GM21825 (cell line): ENCODE measurements at regions not wholly inside any gene's neighbourhood (a gene's known extent, or its start where the extent isn't known, plus 50 kb on each side); places are given as distances from the start of the nearest gene placed in this dataset.
A peak's percentile ranks its signal among the peaks of the same experiment; 100 is the strongest.
"Not testable (repeated sequence)": the region's sequence is repeated elsewhere in the genome, so short reads cannot be mapped to it uniquely, and the experiment has no call there.

Source experiments
- ATAC-seq: cut with Tn5 transposase; IDR thresholded peaks from one replicate; pipeline ENCODE4 v1.9.1; 2021; ENCODE audit warnings: mild to moderate bottlenecking, moderate library complexity; ENCODE audit not compliant: unreplicated experiment

DNA sequence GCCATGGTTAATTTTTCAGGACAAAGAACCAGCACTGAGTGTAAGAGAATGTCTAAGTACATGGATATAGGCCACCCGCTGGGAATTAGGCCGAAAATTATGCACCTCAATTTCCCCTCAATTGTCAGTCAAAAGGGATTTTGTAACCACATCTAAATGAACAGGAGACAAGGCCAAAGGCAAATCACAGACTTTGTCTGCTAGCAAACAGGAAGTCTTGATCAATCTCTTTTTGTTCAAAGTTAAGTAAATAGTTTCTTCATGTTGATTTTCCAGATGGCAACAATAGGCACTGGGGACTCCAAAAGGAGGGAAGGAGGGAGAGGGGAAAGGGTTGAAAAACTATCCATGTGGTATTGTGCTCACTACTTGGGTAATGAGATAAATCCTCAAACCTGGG, 276.0 kb downstream of the COG6 start:
- no peak for ATAC-seq

DNA sequence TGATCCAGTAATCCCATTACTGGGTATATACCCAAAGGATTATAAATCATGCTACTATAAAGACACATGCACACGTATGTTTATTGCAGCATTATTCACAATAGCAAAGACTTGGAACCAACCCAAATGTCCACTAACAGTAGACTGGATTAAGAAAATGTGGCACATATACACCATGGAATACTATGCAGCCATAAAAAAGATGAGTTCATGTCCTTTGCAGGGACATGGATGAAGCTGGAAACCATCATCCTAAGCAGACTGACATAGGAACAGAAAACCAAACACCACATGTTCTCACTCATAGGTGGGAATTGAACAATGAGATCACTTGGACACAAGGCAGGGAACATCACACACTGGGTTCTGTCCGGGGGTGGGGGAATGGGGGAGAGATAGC, 277.1 kb downstream of the COG6 start:
- ATAC-seq = not testable (repeated sequence)

DNA sequence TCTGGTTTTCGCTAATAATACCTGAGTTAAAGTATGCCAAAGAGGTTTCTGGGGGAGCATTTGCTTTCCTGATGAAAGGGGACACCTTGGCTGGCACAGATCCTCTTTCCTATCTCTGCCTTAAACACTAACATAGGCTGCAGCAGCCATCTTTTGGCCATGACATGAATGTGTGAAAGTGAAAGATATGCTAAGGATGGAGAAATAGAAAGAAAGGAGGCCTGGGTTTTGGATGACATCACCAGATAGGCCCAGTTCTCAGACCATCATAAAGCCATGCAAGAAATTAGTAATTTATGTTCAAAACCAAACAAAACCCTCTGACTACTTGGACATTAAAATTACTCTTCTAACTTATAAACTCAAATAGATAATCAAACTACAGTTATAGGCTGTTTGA, 279.7 kb downstream of the COG6 start:
- ATAC-seq = no peak

DNA sequence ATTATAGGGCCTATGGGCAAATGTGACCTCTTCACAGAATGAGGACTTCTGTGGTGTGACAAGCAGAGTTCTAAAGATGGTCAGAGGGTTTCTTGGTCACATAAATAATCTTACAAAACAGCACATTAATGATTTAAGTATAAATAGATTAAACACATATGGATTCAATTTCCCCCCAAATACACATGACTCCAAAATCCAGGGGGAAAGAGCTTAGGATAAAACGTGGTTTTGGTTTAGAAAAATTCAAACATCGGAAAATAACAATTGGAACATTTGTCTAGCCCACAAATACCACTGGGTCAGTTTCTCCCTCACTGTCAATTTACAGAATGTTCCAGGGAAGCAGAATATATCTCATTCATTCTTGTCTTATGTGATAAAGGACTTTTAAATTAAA, 283.1 kb downstream of the COG6 start:
- no peak for ATAC-seq

DNA sequence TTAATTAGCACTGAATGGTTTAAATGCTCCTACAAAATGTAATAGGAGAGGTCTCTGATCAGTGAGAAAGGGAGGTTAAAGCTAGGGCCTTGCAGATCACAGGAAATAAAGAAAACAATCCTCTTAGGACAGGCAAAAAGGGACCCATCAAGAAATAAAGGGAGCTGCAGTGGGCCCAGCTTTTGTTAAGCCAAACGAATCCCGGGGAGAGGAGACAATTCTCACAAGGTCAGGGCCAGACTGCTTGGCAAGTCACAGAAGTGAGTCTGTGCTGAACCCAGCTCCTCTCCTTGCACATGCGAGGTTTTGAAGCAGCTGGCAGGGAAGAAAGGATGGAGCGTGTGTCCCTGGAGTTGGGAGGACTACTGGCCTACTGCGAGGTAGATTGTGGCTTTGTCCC, 285.8 kb downstream of the COG6 start:
- ATAC-seq = no peak

DNA sequence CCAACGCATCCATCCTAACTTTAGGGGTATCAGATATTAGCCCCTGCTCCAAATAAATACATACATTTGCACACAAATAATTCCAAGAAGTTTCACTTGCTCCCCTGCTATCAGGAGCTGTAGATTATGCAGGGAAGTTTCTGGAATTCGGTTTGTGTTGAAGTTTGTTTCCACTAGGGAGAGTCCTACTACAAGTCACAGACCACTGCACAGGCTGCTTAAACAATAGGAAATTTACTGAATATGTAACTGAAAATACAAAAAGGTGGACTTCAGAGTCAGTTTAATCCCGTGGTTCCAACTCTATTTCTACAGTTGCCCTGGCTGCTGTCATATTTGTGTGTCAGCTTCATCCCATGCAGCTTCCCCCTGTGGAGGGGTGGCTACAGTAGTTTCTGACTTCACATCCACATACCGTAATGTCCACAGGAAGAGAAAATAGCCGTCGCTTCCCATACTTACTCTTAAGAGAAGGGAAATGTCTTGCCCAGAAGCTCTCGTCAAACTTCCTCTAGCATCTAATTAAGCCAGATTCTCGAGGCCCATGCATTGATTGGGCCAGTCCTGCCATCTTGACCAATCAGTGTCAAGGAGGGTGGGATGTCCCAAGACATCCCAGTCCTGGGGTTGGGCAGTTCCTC, 286.6 kb downstream of the COG6 start:
- no peak for ATAC-seq

DNA sequence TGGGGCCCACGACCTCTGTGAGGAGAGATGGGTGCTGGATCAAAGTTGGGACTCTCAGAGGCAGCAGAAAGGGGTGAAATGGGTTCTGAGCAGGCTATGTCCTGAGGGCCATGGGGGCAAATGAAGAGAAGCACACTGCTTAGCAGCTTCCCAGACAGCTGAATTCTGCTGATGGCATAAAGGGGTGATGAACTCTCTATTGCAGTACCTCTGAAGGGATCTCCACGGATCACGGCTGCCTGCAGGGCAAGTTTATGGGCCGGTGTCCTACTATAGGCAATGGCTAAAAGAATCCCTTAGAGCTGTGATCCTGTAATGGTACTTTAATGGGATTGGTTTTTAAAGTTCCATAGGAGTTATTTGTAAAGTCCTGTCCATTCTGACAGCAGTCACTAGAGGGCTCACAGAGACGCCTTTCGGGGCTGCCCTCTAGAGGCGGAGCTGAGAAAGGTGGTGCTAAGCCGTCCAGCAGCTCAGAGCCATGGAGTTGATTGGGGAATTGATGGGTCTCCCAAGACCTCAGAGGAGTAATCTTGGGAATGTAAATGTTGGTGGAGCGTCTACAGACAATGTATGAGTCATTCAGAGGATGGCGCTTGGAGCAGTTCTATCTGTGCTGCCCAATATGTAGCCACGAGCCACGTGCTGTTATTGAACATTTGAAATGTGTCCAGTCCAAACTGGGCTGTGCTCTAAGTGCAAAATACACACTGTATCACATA, 287.3 kb downstream of the COG6 start:
- ATAC-seq = peak; percentile 82

DNA sequence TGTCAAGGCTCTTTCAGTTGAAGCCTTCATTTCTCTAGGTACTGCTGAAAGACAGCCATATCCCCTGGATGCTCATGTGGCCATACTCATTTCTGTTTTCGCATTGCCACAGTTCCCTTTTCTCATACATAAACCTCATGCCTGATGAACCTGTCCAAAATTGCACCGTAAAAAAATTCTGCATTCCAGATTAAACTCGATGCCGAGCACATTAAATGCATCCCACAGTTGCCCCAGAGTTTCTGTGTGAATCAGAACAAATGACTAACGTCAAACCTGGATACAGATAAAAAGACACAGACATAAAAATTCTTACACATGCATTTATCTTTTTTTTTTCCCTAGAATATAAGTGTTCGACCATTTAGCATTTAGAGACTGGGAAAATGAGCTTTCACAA, 288.2 kb downstream of the COG6 start:
- no peak for ATAC-seq

DNA sequence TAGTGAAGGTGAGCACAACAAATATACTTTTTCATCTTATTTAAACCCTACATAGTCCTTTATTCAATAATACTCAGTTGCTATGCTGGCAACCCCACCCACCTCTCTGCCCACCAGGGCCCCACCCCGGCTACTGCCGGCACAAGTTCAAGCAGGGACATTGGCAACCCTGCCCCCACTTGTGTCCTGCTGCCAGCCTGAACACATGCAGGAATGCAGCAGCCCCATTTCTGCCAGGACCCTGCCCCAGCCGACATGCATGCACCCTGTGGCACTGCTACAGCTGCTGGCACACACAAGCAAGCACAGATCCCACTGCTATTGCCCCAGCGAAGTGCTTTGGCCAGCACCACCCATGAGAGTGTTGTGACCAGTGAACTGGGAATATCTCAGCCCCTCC, 289.8 kb downstream of the COG6 start:
- ATAC-seq = no peak

DNA sequence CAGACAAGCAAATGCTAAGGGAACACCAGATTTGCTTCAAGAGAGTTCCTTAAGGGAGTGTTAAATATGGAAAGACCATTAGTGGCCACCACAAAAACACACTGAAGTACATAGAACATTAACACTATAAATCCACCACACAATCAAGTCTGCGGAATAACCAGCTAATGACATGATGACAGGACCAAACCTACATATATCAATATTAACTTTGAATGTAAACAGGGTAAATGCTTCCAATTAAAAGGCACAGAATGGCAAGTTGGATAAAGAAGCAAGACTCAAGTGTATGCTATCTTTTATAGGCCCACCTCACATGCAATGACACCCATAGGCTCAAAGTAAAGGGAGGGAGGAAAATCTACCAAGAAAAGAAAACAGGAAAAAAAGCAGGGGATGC, 291.3 kb downstream of the COG6 start:
- no peak for ATAC-seq

DNA sequence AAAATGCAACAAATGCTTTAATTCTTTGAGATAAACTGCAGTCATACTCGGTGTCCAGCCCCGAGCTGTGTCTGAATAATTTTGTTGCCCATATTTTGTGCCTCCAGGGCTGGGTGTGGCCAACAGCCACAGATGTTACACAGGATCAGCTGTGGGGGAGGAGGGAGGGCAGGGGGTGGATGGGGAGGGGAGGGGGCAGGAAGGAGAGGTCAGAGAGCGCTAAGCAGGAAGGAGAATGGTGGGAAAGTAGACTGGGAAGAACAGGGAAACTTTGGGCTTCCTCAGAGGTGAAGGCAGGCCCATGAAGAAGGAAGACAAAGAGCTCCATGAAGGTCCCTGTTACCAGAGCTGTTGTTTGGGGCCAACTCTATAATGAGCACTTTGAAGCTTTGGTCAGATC, 295.8 kb downstream of the COG6 start:
- no peak for ATAC-seq

DNA sequence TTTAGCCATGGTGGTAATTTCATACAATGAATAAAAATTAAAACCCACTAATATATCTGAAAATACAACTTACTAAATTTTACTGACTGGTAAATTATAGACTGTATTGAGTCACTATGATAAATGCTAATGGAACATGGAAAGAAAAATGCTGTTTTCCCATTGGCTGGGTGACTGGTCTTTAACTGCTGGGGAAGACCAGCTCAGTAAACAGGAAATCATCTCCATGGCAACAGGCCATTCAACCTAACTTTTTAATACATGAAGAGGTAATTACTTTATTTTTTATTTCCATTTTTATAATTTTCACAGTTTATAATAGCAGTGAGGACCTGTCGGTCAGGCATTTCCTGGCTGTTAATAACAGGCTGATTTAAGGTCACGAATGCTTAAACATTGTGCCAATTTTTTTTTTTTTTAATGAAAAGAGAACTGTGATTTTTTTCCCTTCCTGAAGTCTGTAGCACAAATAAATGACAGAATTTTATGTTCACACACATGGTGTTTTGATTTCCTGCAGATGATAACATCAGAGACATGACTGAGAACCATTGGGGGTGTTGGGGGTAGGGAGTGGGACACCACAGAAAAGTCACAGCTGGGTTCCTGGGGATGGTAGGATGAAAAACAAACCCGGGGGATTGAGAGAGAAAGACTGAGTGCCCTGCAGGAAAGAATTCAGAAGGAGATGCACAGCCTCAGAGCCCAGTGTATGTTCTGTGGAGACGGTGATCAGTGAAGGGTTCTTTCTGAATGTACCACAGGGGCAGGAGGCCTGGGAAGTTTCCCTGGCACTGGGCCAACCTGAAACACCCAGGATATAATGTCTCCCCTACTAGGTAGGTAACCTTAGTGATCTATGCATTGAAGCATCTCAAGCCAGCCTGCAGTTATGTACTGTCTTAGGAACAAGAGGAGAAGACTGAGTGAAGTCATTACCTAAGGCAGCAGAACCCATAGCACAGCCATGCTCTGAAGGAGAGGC, 297.1 kb downstream of the COG6 start:
- no peak for ATAC-seq

DNA sequence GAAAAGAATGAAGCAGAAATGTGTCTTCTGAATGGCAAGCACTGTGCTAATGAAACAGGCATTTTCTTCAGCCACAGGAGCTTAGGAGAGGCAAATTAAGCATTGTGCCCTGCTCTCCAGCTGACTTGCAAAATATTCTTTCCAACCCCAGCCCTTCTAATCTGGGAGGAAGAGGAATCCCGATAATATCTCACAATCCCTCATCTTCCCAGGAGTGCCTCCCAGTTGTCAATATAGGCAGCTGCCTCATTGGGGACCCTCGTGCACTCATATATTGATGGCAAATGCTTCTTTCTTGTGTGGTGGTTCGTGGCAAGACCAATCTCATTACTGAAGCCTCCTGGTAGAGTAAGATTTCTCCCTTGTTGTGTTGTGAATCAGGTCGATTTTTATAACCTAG, 299.0 kb downstream of the COG6 start:
- no peak for ATAC-seq

DNA sequence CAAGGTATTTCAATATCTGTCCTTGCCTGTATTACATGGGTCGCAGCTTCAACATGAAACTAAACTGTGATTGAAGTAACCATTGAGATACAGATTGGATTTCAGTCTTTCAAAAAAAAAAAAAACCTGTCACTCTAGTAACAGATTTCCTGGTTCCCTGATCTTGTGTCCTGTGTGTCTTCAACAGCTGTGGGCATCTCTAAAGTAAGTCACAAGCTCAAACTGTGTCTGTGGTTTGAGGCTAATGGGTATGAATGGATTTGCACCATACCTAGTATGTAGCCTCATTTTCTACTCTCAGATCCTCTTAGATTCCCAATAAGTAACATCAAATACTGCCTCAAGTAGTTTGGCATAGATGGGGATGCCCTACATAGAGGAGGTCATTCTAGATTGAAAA, 300.1 kb downstream of the COG6 start:
- ATAC-seq = peak; percentile 25

DNA sequence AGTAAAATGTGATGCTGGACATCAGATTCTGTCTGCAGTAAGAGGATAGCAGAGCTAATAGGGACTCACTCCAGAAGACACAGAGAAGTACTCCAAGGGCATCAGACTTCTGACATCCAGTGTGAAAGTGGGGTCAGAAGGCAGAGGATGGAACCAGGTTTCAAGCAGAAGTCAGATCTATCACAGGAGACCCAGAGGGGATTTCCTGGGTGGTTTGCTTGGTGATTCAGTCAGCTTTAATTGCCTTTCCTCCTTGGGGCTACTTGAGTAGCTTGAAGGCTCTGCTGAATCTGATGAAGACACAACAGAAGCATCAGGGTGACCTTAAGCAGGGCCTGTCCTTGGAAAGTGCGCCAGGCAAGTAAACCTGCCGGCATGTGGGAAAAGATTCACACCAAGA, 300.6 kb downstream of the COG6 start:
- ATAC-seq = peak; percentile 65

DNA sequence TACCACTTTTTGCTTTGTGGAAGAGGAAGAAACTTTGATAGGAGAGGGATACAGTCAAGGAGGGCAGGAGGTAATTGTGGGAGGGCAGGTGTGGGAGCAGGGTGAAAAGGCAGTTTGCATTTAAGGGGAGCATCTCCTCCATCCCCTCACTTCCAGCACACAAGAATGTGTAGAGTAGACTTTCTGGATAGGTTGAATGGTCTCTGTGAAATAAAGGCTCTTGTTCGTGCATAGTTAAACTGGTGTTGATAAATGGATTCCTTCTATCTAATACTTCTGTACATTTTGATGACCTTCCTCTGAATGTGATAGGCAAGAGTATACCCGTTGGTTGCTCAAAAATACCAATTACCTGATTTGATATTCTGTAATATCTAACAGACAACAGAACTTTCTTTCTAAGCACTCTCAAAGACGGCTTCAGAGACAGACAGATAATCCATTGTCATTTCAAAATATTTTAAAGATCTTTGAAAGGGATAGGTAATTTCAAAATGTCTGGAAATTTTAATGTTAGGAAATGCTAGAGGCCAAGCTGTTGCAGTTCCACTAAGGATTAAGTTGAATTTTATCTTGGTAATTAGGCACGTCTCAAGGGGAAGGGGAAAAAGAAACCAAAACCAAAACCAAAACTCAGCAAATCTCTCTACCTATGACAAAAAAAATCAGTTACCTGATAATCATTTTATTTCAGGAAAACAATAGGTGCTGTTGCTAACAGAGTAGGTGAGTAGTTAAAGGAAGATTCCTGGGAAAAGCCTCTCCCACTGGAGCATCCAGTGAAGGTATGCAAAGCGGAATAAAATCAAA, 302.6 kb downstream of the COG6 start:
- ATAC-seq = no peak

DNA sequence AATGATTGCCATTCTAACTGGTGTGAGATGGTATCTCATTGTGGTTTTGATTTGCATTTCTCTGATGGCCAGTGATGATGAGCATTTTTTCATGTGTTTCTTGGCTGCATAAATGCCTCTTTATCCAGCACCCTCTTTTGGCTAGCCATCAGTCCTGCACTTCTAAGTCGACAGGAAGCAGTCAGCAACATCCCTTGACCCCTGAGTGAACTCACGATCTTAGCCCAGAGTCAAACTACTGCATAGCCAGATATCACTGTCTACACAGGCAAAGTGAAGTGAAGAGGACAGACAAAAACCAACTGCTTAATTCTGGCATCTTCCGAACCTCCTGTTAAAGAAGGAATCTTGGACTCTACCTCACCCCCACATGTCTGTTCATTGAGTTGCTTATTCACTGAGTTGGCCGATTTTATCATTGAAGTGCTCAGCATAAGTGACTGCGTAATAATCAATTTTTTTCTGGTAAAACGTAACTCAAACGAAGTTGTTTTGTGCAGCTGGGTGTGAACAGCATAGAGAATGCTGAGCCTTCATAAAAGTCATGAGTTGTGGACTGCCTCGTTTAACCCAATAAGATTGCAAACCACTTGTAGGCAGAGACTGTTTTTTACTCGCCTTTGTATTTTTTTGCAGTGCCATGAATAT, 304.2 kb downstream of the COG6 start:
- ATAC-seq = no peak

DNA sequence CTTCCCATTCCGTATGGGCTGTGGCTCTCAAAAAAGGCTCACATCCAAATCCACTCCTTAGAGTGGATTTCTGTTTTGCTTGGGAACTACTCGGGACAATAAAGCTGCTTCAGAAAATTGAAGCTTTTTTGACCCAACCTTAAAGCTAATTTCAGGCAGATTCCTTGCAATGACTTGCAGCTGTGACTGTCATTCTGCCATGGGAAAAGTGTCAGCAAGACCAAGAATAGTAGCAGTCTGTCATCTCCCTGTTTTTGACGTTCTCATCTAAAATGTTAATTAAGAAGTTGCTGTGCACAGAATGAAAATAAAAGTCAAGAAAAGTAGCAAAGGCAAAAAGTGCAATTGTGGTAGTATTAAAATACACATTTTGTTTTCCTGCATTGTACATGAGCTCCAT, 304.7 kb downstream of the COG6 start:
- no peak for ATAC-seq

DNA sequence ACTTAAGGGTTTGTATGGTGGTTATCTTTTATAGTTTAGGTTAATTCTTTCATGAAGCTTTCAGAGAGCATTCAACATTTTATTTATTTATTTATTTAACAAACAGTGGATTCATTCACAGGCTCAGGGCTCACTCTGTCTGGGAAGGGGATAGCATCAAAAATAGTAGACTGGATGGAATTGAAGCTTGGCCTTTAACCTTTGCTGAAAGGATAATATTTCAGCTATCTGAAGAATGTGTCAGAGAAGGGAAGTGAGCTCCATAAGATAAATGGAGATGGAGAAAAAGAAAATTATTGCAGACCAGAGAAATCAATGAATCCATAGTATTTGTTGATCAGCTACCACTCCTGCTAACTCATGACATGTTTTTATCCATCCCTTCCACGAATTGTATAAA, 305.6 kb downstream of the COG6 start:
- ATAC-seq = no peak

DNA sequence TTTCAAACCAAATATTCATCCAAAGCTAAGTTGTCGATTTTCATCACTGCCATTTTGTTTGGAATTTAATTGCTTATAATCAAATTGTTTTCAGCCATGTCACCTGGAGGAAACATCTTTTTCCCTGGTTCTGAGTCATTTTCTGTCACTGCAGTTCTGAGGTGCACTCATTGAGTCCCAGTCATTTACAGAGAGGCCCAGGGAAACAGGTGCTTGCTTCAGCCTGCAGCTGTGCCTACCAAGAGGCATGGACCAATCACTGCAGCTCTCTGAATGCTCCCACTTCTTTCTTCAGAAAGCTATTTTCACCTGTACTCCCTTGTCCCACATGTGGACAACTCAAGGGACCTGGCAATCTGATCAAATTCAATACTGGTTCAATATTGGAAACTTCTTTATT, 308.1 kb downstream of the COG6 start:
- ATAC-seq = no peak
